SIG-M5 treated with dmso at 0.1 percent for 504 hours (cell line): ENCODE measurements at regions not wholly inside any gene's neighbourhood (a gene's known extent, or its start where the extent isn't known, plus 50 kb on each side); places are given as distances from the start of the nearest gene placed in this dataset.

Source experiments
- DNase-seq: peaks from one replicate; lab custom pipeline; 2025; ENCODE audit not compliant: unreplicated experiment; lab: John Stamatoyannopoulos, UW

GRCh38 chr2:226403369-226403768 is 396.3 kb downstream of the IRS1 start:
- DNase-seq: peak; percentile 34

GRCh38 chr2:226399006-226399405 is 400.6 kb downstream of the IRS1 start:
- DNase-seq: no peak

- DNase-seq: no peak
Observed at GRCh38 chr2:226398580-226398979, 401.0 kb downstream of the IRS1 start.

DNA sequence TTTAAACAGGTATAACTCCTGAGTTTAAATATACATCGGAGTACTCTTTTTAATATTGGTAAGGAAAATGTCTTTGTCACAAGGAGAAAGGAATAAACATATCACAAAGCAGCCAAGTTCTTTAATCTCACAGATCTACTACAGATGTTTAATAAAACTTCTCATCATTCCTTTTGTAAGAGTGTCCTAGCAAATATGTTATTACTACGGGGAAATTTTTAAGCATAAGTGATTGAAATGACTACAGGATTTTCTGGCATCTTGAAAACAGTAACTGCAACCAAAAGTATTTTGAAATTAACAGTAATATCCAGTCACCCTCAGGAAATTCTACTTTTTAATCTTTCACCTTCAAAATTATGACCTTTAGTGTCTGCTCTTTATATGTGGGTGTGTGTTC is 403.1 kb downstream of the IRS1 start:
- DNase-seq: no peak

GRCh38 chr2:226387499-226387942 is 412.1 kb downstream of the IRS1 start:
- DNase-seq: no peak

DNA sequence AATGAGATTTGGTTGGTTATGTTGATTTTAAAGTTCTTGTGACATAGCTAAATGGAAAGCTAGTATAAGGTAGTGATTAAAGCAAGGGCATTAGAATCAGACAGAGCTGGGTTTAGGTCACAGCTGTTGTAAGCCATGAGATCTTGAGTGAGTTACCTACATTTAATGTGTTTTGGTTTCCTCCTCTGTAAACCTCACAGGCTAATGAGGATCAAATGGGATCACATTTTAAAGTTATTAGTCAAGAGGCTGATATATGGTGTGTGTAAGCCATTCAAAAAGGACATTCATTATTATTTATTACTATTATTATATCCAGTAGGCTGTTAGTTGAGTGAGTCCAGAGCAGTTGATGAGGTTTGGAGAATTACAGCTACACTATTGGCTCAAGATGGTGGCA is 416.2 kb downstream of the IRS1 start:
- no peak for DNase-seq

DNA sequence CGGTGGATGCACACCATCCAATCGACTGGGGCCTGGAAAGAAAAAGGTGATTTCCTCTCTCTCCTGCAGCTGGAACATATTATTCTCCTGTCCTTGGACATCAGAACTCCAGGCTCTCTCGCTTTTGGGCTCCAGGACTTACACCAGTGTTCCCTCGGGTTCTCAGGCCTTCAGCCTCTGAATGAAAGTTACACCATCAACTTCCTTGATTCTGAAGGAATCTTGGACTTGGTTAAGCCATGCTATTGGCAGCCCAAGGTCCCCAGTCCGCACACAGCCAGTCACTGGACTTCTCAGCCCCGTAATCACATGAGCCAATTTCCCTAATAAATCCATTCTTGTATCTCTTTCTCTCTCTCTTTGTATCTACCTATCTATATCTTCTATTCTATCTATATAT is 418.9 kb downstream of the IRS1 start:
- no peak for DNase-seq

DNA sequence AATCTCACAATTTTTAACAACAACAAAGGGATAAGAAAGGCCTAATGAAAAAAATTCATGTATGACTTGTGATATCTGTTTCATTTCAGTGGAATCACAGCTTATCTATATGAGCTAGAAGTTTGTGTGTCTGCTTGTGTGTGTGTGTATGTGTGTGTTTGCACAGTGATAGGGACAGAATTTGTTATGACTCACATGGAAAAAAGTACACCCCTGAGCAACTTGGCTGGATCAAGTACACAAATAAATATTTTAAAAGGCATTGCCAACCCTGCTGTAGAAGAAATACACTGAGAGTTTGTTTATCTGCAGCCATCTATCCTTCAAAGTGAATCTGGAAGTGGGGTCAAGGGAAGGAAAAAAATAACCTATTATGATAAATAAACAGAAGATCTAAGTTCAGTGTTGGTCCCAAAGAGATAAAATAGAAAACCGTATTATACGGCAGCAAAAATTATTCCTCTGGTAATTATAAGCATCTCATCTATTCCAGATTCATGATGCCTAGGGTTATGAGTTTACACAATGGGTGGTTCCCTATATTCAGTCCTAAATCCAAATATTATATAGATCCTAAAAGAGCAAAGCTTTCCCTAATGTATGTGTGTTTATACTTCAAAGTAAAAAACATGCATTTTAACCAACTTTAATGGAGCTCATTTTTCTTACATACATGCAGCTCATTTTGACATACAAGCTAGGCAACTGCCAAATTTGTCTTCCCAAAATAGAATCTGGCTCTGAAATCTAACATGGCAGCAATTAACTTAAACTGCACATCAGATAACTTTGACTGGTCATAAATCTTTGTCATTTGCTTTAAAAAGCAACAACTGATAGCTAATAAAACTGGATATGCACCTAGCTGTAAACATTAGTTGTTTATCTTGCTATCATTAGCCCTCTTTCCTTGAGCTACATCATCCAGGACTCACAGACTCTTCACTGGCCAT is 420.6 kb downstream of the IRS1 start:
- no peak for DNase-seq

DNA sequence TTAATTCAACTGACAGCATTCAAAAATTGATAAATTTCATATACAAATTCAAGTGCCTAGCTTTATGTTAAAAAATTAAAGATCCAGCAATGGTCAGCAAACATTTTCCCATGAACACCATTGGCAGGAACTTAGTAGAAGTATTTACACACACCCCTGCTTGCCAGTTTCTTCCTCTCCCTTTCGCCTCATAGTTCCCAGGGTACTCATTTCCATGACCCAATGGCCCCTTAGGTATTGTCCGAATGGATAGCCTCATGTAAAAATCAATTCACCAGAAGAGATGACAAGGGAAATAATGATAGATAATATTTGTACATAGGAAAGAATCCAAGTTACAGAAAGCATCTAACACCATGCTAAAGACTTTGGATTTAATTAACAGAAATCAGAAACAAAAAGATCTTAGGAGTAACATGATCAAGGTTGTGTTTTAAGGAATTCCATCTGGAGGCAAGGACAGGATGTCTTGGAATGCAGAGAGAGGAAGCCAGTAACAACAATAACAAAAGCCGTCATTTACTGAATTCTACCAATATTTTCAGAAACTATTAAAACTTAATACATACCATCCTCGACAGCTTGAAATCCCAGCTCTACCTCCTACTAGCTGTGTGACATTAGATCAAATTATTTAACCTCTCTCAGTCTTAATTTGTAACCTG is 423.0 kb downstream of the IRS1 start:
- no peak for DNase-seq

DNA sequence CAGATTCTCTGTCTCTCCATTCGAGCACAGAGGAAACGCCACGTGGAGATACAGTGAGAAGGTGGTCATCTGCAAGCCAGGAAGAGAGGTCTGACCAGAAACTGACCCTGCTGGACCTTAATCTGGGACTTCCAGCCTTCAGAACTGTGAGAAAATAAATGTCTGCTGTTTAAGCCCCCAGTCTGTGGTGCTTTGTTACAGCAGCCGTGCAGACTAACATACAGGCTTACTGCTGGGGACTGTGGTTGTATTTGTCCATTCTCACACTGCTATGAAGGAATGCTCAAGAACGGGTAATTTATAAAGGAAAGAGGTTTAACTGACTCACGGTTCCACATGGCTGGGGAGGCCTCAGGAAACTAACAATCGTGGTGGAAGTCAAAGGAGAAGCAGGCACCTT is 432.7 kb downstream of the IRS1 start:
- DNase-seq: no peak

- DNase-seq: no peak
Observed at GRCh38 chr2:226364217-226364616, 435.4 kb downstream of the IRS1 start.

DNA sequence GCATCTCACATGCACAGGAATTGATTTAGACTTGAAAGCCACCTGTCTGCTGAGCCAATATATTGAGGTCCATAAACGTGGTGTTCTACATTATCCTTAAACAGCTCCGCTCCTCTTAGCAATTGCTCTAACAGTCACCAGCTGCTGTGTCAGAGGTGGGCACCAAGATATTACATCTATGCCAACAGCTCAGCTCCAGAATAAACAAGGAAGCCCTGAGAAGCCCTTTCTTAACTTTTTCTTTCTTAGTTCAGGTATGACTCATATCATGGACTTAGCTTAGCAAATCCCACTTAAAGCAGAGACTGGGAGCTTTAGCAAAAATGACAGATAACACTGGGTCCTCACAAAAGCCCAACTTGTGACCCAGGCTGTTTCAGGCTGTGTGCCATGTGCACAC is 436.6 kb downstream of the IRS1 start:
- no peak for DNase-seq

GRCh38 chr2:226360658-226361057 is 439.0 kb downstream of the IRS1 start:
- no peak for DNase-seq

- DNase-seq: no peak
Observed at GRCh38 chr2:226358688-226359087, 440.9 kb downstream of the IRS1 start.

GRCh38 chr2:226357816-226358215 is 441.8 kb downstream of the IRS1 start:
- DNase-seq: no peak

DNA sequence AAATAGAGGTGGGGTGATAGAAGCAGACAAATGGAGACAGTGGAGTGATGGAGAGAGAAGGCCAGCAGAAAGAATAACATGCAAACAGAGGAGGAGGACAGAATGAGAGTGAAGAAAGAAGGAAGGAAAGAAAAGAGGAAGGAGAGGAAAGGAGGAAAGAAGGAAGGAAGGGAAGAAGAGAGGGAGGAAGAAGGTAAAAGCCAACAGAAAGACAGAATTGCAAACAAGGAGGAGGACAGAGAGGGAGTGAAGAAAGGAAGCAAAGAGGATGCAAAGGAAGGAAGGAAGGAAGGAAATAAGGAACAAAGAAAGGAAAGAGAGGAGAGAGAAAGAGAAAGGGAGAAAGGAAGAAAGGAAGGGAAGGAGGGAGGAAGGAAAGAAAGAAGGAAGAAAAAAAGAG is 444.0 kb downstream of the IRS1 start:
- no peak for DNase-seq

DNA sequence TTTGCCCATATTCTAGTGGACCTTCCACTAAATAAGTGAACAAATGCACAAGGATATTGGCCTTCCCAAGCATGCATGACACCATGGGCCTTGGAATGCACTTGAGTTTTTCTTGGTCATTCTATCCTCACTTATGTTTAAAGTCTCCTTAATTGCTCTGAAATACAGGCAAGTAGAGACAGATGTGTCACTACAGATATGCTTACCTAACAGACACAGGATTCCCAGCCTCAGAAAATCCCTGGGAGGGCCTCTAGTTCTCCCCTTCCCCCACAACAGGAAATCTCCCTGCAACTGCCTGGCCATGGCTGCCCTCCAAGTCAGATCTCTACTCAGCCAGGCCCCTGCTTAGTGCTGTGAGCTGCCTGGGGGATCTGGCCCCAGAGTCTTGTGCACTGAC is 445.2 kb downstream of the IRS1 start:
- DNase-seq: no peak

- DNase-seq: no peak
Observed at GRCh38 chr2:226352941-226353560, 446.6 kb downstream of the IRS1 start.

- DNase-seq: no peak
Observed at GRCh38 chr2:226351711-226352110, 447.9 kb downstream of the IRS1 start.

GRCh38 chr2:226339616-226340015 is 460.0 kb downstream of the IRS1 start:
- DNase-seq: no peak

- DNase-seq: no peak
Observed at GRCh38 chr2:226338825-226339224, 460.8 kb downstream of the IRS1 start.
